HepG2 (cell line): ENCODE measurements at regions not wholly inside any gene's neighbourhood (a gene's known extent, or its start where the extent isn't known, plus 50 kb on each side); places are given as distances from the start of the nearest gene placed in this dataset.

ENCODE experiments used
- CEBPB ChIP-seq: IDR thresholded peaks from 2 replicates; pipeline ENCODE4 v1.6.1; 2011; ENCODE audit warnings: low read depth, low read length, improper control_type of control experiment, borderline replicate concordance
- CREB1 ChIP-seq, 2 experiments: fragments of 450-650 bp in 1 of 2; IDR thresholded peaks; 2 replicates each; pipeline ENCODE4 v1.6.1; 2016 to 2017; ENCODE audit warnings: control low read depth in 1 of 2, mild to moderate bottlenecking in 1 of 2, missing compliant biosample characterization in 1 of 2, missing genetic modification characterization in 1 of 2
- EZH2 ChIP-seq: conservative IDR thresholded peaks from 2 replicates; pipeline ENCODE4 v1.6.1; 2012; ENCODE audit warnings: mild to moderate bottlenecking, low read depth, low read length, moderate library complexity
- GMEB1 ChIP-seq: sonication (generic); formaldehyde crosslinking; IDR thresholded peaks from 2 replicates; pipeline ENCODE4 v1.5.1; 2020; ENCODE audit warnings: missing genetic modification reagents, mild to moderate bottlenecking, borderline replicate concordance
- NFIC ChIP-seq: IDR thresholded peaks from 2 replicates; pipeline ENCODE4 v1.6.1; 2012; ENCODE audit warnings: mild to moderate bottlenecking, low read length, inconsistent platforms
- POLR2AphosphoS5 ChIP-seq: IDR thresholded peaks from 2 replicates; pipeline ENCODE4 v1.6.1; 2012; ENCODE audit warnings: low read depth, low read length
- ZBTB4 ChIP-seq: sonication (generic); formaldehyde crosslinking; IDR thresholded peaks from 2 replicates; pipeline ENCODE4 v1.4.0; 2020; ENCODE audit warnings: missing genetic modification reagents, mild to moderate bottlenecking, borderline replicate concordance
- ZHX1 ChIP-seq: sonication (generic); formaldehyde crosslinking; IDR thresholded peaks from 2 replicates; pipeline ENCODE4 v1.8.1; 2022; ENCODE audit warnings: low read depth, mild to moderate bottlenecking, missing genetic modification reagents
- ZNF331 ChIP-seq: sonication (generic); formaldehyde crosslinking; IDR thresholded peaks from 2 replicates; pipeline ENCODE4 v1.4.0; 2020; ENCODE audit warnings: missing genetic modification reagents
- ZNF414 ChIP-seq: sonication (generic); formaldehyde crosslinking; IDR thresholded peaks from 2 replicates; pipeline ENCODE4 v1.5.0; 2020; ENCODE audit warnings: missing genetic modification reagents
- ZSCAN30 ChIP-seq: sonication (generic); formaldehyde crosslinking; IDR thresholded peaks from 2 replicates; pipeline ENCODE4 v1.5.0; 2020; ENCODE audit warnings: mild to moderate bottlenecking, missing genetic modification reagents

- TF ChIP-seq POLR2AphosphoS5 (no peak), EZH2 (no peak), NFIC (no peak), ZBTB4 (no peak), ZHX1 (no peak), CREB1 (IDR thresholded peaks at IDR 0.05) (no peak), CREB1 (CRISPR knock-in tag; IDR thresholded peaks at IDR 0.05) (no peak), CEBPB (no peak), ZNF414 (no peak), ZNF331 (CRISPR knock-in tag) (no peak), ZSCAN30 (CRISPR knock-in tag) (no peak), GMEB1 (CRISPR knock-in tag) (no peak)
These were observed 963.2 kb upstream of the CELF2 start for GRCh38 chr10:10054466-10054865.
